ENCODE measurements at regions not wholly inside any gene's neighbourhood (a gene's known extent, or its start where the extent isn't known, plus 50 kb on each side); places are given as distances from the start of the nearest gene placed in this dataset.

GRCh38 chr10:118496525-118496924 lies 98.9 kb downstream of the PRLHR start:
- H3K36me3 Mint-ChIP-seq (ENCODE audit: low read depth) = no peaks in the 10 kb centered on the region
- no peaks in the 10 kb centered on the region for H3K9me3 Mint-ChIP-seq
- no peaks in the 10 kb centered on the region for H3K27me3 Mint-ChIP-seq (ENCODE audit: low read depth)
- H3K4me3 Mint-ChIP-seq = no peak overlapping the region
- no peaks in the 10 kb centered on the region for H3K4me1 Mint-ChIP-seq
- no peak for DNase-seq (ENCODE audit: low read depth, low spot score)
- TF ChIP-seq CTCF (conservative IDR thresholded peaks at IDR 0.05) = no peak
- no peak overlapping the region for H3K27ac Mint-ChIP-seq (ENCODE audit: unreplicated experiment)

- no peak for DNase-seq (ENCODE audit: low read depth, low spot score)
- Mint-ChIP-seq H3K4me1 (no peaks in the 10 kb centered on the region), H3K36me3 (ENCODE audit: low read depth) (peaks cover 3% of the 10 kb centered on the region), H3K4me3 (no peak overlapping the region), H3K27ac (ENCODE audit: unreplicated experiment) (no peak overlapping the region), H3K9me3 (peaks cover 8% of the 10 kb centered on the region), H3K27me3 (ENCODE audit: low read depth) (no peaks in the 10 kb centered on the region)
- no peak for TF ChIP-seq CTCF (conservative IDR thresholded peaks at IDR 0.05)
Measured at GRCh38 chr10:118495499-118495898, 99.9 kb downstream of the PRLHR start.

GRCh38 chr10:118491055-118491454 lies 104.4 kb downstream of the PRLHR start:
- Mint-ChIP-seq H3K27ac (ENCODE audit: unreplicated experiment) (no peak overlapping the region), H3K4me3 (no peak overlapping the region), H3K27me3 (ENCODE audit: low read depth) (no peaks in the 10 kb centered on the region), H3K4me1 (peaks cover 4% of the 10 kb centered on the region), H3K36me3 (ENCODE audit: low read depth) (peaks cover 6% of the 10 kb centered on the region), H3K9me3 (peaks cover 10% of the 10 kb centered on the region)
- no peak for TF ChIP-seq CTCF (conservative IDR thresholded peaks at IDR 0.05)
- no peak for DNase-seq (ENCODE audit: low read depth, low spot score)

GRCh38 chr10:118488710-118489497 lies 106.5 kb downstream of the PRLHR start:
- Mint-ChIP-seq H3K27ac (ENCODE audit: unreplicated experiment) (no peak overlapping the region), H3K9me3 (peaks cover 10% of the 10 kb centered on the region), H3K4me1 (peaks cover 4% of the 10 kb centered on the region), H3K27me3 (ENCODE audit: low read depth) (no peaks in the 10 kb centered on the region), H3K36me3 (ENCODE audit: low read depth) (peaks cover 6% of the 10 kb centered on the region), H3K4me3 (no peak overlapping the region)
- no peak for TF ChIP-seq CTCF (conservative IDR thresholded peaks at IDR 0.05)
- no peak for DNase-seq (ENCODE audit: low read depth, low spot score)

- no peak for TF ChIP-seq CTCF (conservative IDR thresholded peaks at IDR 0.05)
- no peak overlapping the region for H3K4me3 Mint-ChIP-seq
- no peak overlapping the region for H3K27ac Mint-ChIP-seq (ENCODE audit: unreplicated experiment)
- H3K36me3 Mint-ChIP-seq (ENCODE audit: low read depth) = peaks cover 3% of the 10 kb centered on the region
- peaks cover 4% of the 10 kb centered on the region for H3K9me3 Mint-ChIP-seq
- no peak for DNase-seq (ENCODE audit: low read depth, low spot score)
- H3K4me1 Mint-ChIP-seq = peaks cover 4% of the 10 kb centered on the region
- no peaks in the 10 kb centered on the region for H3K27me3 Mint-ChIP-seq (ENCODE audit: low read depth)
Measured at GRCh38 chr10:118485641-118486040, 109.8 kb downstream of the PRLHR start.
